Gastroesophageal sphincter (tissue), 3 donors: ENCODE measurements at regions not wholly inside any gene's neighbourhood (a gene's known extent, or its start where the extent isn't known, plus 50 kb on each side); places are given as distances from the start of the nearest gene placed in this dataset.

Experiments used
- POLR2A ChIP-seq, 2 donors: fragments of 450-650 bp; IDR thresholded peaks; one replicate each; pipeline ENCODE4 v1.6.1; 2017; ENCODE audit warnings: antibody characterized with exemption in 2 of 2, mild to moderate bottlenecking in 2 of 2, moderate library complexity in 1 of 2
- POLR2AphosphoS5 ChIP-seq: sonication (generic); formaldehyde crosslinking; IDR thresholded peaks from one replicate; pipeline ENCODE4 v1.6.1; 2017; ENCODE audit warnings: antibody characterized with exemption
- TF ChIP-seq, protein P1 (sequence below), 4 experiments: fragments of 200-600 bp in 2 of 4; fragments of 450-650 bp in 2 of 4; sonication (generic) in 1 of 4; IDR thresholded peaks; one replicate each; pipeline ENCODE4 v1.5.1; 2017 to 2019; ENCODE audit warnings: antibody characterized with exemption in 4 of 4, mild to moderate bottlenecking in 2 of 4, moderate library complexity in 2 of 4

- TF ChIP-seq POLR2AphosphoS5 (no peak), POLR2A (IDR thresholded peaks at IDR 0.05) (no peak)
- TF ChIP-seq, protein P1, sequence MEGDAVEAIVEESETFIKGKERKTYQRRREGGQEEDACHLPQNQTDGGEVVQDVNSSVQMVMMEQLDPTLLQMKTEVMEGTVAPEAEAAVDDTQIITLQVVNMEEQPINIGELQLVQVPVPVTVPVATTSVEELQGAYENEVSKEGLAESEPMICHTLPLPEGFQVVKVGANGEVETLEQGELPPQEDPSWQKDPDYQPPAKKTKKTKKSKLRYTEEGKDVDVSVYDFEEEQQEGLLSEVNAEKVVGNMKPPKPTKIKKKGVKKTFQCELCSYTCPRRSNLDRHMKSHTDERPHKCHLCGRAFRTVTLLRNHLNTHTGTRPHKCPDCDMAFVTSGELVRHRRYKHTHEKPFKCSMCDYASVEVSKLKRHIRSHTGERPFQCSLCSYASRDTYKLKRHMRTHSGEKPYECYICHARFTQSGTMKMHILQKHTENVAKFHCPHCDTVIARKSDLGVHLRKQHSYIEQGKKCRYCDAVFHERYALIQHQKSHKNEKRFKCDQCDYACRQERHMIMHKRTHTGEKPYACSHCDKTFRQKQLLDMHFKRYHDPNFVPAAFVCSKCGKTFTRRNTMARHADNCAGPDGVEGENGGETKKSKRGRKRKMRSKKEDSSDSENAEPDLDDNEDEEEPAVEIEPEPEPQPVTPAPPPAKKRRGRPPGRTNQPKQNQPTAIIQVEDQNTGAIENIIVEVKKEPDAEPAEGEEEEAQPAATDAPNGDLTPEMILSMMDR (IDR thresholded peaks at IDR 0.05), result no peak
Observed at GRCh38 chr11:97888641-97889040, 1132.1 kb upstream of the CNTN5 start.
